ENCODE measurements at regions not wholly inside any gene's neighbourhood (a gene's known extent, or its start where the extent isn't known, plus 50 kb on each side); places are given as distances from the start of the nearest gene placed in this dataset.
"Not testable (repeated sequence)": the region's sequence is repeated elsewhere in the genome, so short reads cannot be mapped to it uniquely, and the experiment has no call there.

DNA sequence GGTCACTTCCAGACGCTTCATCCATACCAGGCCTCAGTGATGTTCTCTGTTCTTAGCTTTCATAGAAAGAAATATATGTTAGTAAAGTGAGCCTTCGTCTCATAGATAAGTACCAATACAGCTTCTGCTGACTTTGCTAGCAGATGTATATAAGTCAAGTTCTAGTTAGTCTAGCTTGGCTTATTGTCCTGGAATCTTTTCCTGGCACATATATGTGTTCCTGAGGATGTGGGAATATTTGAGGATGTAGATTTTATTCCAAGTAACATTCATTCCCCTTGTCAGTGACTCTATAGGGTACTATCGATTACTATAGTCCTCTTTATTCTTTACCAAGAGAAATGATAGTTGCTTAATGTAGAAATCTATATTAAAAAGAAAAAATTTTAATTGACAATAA lies 135.2 kb upstream of the FAM9C start:
- no peak for DNase-seq

DNA sequence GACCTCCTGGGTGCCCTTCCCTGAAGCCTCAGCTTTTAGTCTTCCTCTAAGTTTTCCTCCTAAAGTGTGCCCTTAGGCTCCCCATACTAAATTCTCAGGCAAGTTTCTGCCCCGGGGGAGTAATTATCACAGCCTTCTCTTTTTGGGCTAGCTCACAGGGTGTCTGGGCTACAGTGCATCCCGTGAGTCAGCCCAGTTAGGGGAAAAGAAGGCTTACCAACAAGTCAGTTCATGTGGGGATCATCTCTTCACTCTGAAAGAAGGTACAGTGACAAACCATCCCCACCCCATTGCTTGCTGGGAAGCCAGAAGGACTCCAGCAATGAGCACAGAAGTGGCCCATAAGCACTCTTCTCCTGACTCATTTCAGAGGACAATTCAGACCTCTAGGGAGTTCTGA lies 134.7 kb upstream of the FAM9C start:
- DNase-seq: no peak

DNA sequence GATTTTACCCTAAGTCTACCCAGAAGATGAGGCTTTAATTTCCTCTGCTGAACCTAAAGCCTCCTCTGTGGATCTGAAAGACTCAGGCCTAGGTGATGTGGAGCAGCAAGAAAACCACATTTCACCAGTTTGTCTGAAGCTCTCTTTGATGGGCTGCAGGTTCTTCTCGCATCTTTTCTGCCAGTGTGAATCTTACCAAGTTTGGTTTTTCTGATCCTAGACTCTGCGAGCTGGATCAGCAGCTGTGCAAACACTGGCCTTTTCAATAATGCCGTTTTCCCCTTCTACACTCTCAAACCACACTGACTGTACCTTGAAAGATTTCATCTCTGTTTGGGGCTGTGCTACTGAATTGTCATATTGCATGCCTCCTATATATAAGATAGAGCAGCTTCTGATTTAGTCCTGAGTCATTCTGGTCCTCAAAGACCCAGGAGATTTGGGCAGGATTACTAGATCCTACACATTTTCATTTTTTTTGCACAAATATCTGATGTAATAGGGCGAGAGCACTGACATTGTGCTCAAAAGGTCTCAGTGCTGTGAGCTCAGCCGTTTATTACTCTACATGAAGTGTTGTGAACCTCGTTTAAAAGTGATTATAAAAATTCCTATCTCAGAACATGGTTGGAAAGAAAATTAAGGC lies 133.6 kb upstream of the FAM9C start:
- DNase-seq: no peak

DNA sequence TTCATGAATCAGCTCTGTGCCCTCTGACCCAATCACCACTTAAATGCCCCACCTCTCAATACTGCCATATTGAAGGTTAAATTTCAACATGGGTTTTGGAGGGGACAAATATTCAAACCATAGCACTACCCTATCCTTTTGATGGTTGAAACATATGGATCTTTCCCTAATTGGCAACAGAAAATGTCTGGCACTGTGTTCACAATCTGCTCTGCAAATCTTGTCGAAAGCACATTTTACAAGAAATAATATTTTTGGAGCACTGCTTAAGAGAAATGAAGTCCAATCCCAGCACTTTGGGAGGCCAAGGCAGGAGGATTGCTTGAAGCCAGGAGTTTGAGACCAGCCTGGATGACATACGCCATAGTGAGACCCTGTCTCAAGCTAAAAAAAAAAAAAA lies 130.6 kb upstream of the FAM9C start:
- no peak for DNase-seq

DNA sequence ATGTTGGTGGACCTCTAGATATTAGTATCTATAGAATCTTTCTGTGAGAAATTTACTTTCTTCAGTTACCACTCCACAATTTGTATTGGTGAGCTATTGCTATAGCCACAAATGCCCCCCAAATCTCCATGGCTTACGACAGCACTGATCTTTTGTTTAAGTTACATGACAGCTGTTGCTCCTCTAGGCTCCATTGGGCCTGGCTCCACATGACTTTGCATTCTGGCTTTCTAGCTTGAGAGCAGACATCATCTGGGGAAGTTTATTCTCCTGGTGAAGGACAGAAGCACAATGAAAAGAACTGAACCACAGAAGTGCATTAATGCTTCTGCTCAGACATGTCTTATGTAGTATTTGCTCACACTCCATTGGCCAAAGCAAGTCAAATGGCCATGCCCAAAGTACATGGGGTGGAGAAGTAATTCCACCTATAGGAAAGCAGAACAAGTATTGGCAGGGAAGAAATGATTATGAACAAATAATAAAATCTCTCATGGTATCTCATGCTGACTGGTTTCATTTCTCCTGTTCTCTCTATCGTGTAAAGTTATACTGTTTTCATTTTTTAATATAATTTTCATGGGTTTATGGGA lies 126.6 kb upstream of the FAM9C start:
- no peak for DNase-seq

DNA sequence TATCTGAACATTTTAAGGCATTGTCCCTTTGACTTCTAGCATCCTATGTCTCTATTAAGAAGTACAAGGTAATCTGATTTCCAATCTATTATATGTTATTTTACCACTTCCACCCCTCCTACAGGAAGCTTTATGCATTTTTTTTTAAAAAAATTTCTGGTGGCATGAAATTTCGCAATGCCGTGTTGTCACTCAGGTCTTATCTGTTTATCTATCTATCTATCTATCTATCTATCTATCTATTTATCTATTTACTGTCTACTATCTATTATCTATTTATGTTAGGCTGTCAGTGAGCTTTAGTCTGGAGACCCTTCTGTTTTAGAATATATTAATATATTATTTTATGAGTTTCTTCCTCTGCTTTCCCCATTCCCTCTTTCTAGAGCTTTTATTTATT lies 125.3 kb upstream of the FAM9C start:
- DNase-seq: no peak

DNA sequence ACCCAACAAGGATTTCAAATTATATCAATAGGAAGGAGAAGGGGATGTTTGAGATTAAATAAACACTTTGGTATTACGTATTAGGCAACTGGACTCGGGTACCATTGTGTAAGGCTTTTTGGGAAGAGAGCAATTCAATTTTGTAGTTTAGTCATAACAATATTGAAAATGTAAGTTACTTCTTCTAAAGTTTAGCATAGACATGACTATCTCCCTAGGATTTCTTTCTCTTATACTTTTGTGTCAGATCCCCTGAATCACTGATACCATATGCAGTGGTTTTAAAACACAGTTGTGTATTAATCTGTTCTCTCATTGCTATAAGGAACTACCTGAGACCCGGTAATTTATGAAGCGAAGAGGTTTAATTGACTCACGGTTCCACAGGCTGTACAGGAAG lies 123.8 kb upstream of the FAM9C start:
- no peak for DNase-seq

DNA sequence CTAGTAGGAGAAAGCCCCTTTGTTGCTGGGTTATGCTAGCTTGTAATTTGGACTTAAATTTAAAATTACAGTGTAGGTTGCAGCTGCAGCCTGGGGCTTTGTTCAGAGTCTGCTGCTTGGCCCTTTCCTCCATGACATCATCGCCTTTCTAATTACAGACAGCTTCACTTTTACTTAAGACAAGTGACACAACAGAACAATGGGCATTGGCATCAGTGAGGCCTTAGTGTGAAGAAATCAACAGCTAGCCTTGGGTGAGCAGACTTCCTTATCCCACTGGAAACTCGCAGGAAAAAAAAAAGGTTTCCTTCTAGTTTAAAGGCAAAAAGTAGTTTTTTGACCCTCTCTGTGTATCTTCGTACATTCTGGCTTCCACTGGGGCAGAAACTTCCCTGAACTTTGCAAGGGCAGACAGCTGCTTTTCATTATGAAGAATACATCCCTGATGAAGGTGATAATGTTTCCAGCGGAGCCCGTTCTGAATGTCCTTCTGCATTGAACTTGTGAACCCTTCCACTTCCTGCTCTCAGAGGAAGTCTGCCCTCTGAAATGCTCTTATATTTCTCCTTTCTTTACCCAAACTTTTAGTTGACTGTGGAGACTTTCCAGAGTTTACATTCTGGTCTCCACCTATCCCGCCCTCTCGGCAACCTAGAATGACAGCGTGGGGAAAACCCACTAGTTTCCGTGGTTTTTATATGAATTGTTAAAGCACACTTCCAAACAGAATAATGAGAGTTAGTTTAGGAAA lies 123.2 kb upstream of the FAM9C start:
- no peak for DNase-seq

DNA sequence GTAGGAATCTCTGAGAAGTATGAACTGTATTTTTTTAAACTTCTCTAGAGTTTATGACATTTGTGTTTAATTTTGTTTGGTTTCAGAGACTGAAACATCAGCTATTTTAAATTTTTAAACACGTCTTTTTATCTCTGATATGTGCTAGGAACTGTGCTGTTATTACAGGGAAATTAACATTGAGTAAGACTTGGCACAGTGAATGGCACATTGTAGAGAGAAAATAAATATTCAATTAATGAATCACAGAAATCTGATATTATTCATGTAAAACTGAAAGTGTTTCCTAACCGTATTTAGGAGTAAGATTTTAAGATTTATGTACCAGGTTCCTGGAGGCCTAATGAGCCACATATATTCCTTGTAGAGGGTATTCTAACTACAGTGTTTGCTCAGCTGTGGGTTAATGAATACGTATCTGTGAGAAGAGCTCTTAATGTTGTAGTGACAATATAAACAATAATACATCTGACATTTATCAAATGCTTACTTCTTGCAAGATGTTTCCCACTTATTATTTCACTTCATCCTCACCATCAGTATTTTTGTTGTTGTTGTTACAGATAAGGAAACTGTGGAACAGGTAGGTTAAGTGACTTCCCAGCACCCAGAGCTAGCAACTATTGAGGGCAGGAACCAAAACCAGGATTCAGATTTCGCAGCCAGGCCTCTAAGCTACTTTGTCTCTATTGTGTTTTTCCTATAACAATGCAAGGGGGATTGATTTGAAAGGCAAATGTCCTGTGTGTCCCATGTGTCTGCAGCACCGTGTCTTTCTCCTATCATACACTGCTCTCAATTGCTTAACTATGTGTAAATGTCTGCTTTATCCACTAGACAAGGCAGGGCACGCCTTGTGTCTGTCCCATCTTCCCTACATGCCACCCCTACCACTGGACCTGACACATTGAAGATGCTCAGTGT lies 121.1 kb upstream of the FAM9C start:
- no peak for DNase-seq

DNA sequence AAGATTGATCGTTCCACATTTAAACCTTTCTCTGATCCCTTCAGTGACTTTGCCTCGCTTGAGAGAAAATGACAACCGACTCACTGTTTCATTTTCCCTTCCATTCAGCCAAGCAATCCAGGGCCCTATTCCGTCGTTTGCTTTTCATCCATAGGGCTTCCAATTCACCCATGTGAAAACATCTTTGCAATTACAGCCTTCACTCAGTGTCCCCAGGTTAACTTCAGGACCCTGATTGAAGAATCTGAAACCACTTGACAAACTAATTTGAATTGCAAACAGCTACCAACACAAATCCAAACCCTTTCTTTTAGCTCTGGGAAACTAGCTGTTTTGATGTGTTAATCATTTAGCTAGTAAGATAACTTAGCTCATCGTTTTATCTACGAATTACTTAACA lies 120.2 kb upstream of the FAM9C start:
- no peak for DNase-seq

DNA sequence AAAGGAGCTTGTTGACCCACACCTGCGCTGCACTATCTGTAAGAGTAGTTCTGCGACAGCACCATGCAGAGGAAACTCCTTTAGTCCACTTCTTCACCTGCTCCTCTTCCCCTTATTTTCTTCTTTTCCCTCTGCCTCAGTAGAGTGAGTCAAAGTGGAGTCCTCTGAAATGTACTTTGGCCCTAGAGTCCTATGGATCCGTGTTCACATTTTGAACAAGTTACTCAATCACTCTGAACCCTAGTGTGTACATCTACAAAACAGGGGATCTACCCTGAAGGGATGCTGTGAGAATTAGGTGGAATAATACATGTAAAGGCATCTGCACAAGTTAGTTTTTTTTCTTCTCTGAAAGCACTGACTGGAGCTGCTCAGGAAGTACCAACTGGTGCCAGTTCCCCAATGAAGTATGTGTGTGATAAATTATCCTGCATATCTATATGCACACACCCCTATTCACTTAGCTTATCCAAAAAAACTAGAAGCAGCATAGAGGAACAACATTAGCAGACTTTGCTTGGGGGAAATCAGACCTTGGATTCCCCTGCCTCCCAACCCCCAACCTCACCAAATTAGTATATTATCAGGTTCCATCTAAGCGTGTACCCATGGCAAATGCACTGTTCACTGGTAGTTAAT lies 118.5 kb upstream of the FAM9C start:
- DNase-seq: no peak

DNA sequence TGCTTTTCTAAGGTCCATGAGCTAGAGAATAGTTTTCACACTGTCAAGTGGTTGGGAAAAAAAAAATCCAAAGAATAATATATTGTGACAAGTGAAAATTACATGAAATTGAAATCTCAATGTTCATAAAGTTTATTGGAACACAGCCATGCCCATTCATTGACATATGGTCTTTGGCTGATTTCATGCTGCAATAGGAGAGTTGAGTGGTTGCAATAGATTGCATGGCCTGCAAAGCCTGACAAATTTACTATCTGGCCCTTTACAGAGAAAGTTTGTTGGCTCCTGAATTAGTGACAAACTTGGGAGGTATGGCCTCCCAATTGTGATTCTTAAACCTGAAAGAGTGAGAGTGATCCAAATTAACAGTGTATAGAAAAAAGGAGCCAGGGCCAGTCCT lies 115.5 kb upstream of the FAM9C start:
- DNase-seq: no peak

DNA sequence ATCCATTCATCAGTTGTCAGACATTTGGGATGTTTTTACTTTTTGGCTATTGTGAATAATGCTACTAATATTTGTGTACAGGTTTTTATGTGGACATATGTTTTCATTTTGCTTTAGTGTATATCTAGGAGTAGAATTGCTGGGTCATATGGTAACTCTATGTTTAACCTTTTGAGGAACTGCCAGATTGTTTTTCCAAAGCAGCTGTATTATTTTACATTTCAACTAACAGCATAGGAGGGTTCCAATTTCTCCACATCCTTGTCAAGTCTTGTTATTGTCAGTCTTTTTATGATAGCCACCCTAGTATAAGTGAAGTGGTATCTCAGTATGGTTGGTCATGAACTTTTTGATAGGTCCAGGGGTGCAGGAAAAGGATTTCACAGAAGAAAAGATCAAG lies 114.5 kb upstream of the FAM9C start:
- no peak for DNase-seq

DNA sequence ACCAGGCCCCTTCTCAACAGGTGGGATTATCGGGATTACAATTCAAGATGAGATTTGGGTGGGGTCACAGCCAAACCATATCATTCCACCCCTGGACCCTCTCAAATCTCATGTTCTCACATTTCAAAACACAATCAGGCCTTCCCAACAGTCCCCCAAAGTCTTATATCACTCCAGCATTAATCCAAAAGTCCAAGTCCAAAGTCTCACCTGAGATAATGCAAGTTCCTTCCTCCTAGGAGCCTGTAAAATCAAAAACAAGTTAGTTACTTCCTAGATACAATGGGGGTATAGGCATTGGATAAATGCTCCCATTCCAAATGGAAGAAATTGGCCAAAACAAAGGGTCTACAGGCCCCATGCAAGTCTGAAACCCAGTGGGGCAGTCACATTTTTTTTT lies 111.1 kb upstream of the FAM9C start:
- not testable (repeated sequence) for DNase-seq

DNA sequence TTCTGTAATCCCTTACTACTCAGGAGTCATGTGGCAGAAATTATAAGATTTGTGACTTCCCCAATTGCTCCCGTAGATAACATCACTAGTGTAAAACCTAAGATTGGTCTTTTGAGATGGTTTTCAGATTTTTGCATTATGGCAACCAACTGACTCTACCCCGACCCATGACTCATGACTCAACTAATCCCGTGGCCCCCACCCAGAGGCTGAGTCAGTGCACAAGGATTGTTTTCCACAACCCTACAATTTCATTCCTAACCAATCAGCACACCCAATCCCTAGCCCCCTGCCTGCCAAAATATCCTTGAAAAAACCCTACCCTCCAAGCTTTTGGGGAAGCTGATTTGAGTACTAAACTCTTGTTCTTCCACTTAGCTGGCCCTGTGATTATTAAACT lies 109.4 kb upstream of the FAM9C start:
- no peak for DNase-seq

DNA sequence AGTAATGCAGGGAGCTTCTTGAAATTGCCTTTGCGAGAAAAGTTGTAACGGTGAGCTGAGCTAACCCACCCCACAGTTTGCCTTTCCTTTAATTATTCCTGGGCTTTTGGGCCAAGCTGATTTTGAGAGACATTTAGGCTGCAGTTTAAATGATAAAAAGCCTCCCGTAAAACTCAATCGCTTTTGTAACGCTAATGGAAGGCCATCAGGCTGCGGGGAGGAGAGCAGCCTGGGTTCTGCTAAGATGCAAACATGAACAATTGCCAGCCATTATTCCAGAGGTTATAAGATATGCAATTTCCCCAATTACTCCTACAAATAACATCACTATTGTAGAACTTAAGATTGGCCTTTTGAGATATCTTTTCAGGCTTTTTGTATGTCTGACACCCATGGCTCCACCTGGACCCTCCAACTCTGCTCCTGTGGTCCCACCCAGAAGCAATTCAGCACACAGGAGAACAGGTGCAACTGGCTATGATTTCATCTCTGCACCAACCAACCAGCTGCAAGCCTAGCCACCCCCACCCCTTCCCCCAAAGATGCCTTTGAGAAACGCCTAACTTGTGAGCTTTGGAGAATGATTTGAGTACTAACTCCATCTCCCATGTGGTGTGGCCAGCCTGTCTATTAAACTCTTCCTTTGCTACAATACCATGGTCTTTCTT lies 108.2 kb upstream of the FAM9C start:
- DNase-seq: no peak

DNA sequence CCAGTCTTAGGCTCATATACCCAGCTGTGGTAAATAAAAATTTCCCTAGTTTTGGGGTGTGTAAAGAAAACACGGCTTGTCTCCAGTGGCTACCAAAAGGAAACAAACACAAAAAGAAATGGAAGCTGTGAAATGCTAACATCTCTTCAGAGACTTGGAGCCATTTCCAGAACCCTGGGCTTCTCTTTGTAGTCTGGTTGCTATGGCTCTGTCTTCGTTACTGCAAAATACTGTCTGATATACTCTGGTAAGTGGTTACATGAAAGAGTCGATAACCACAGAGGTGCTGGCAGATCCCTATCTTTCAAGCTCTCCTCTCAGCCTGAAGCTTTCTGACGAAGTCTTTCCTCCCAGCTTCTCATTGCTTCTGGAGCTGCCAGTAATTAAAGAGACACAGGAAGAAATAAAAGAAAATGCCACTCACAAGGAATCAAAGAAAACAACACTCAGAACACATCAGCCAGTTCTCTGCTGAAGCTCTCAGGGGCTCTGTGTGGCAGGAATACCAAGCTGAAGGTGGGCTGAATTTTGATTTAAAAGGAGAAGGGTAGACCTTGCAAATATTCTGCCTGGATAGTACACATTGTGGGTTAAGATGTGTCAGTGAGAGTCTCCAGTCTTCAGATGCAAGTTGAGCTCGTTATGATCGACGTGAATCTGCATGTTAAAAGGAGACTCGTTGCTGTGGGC lies 107.6 kb upstream of the FAM9C start:
- no peak for DNase-seq

DNA sequence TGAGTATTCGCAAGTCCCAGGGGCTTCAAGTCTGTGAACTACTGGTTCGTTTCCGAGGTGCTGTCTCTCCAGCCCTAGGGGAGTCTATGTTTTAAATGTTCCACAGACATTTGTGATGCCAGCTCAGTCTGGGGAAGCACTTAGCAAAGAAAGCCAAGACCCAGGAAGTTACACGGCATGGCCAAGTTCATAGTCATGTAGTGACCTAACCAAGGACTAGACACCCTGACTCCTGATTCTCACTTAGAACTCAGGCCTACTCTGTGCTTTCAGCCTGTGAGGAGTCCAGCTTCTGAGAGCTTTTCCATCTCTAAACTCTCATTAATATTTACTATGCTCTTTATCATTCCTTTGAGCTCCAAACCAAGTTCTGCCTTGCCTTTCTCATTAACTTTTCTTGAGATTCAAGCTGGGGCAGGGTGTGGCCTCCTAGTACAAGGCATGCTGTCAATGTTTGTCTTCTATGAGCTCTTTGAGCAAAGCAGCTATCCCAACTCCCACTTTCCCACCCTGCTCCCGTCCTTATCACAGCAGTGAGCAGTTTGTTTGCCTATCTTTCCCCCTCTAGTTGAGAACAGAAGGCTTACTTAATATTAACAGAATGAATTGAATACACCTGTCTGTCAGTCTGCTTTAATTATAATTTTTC lies 105.4 kb upstream of the FAM9C start:
- DNase-seq: no peak

DNA sequence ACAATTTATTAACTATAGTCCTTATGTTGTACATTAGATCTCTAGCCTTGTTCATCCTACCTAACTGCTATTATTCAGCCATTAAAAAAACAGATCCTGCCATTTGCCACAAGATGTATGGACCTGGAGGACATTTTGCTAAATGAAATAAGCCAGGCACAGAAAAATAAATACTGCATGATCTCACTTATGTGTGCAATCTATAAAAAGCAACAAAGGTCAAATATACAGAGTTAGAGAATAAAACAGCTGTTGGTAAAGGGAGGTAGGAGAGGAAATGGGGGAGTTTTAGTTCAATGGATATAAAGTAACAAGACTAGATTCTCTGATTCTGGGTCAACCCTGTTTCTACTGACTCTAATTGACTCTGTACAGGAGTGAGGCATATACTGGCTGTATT lies 103.3 kb upstream of the FAM9C start:
- no peak for DNase-seq

DNA sequence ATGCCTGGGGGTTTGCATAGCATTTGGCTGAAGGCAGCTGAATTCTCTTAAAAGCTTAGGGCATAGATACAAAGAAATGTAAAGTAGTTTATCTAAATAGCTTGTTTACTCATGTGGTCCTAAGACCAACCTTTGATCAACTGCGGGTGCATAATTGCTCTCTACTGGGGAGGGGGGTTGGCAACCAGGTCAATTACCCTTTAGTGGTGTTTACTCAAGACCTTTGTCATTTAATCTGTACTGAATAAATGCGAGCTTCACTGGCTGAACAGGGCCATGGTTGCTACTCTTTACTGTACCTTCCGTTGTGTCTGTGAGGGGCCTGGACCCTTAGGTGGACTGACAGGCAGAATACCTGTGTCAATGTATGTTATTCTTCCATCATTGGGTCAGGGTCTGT lies 102.7 kb upstream of the FAM9C start:
- no peak for DNase-seq

Measured in GF-D8 (cell line).